ENCODE measurements at regions not wholly inside any gene's neighbourhood (a gene's known extent, or its start where the extent isn't known, plus 50 kb on each side); places are given as distances from the start of the nearest gene placed in this dataset.

GRCh38 chr2:140136861-140137260, 1356.7 kb upstream of the NXPH2 start:
- Histone ChIP-seq H3K4me3 (no peak overlapping the region), H3K9me3 (no peaks in the 10 kb centered on the region), H3K36me3 (ENCODE audit: insufficient read depth in 1 of 2, low read depth in 1 of 2) (no peaks in the 10 kb centered on the region), H3K27me3 (ENCODE audit: insufficient read depth in 3 of 3, low read length in 2 of 3) (no peaks in the 10 kb centered on the region), H3K27ac (no peak overlapping the region), H3K4me1 (no peaks in the 10 kb centered on the region)
- 77 to 89% (median 86%) methylated on average over 1 of the region's 1 CpG for WGBS, 3 donors
- TF ChIP-seq, protein P1, sequence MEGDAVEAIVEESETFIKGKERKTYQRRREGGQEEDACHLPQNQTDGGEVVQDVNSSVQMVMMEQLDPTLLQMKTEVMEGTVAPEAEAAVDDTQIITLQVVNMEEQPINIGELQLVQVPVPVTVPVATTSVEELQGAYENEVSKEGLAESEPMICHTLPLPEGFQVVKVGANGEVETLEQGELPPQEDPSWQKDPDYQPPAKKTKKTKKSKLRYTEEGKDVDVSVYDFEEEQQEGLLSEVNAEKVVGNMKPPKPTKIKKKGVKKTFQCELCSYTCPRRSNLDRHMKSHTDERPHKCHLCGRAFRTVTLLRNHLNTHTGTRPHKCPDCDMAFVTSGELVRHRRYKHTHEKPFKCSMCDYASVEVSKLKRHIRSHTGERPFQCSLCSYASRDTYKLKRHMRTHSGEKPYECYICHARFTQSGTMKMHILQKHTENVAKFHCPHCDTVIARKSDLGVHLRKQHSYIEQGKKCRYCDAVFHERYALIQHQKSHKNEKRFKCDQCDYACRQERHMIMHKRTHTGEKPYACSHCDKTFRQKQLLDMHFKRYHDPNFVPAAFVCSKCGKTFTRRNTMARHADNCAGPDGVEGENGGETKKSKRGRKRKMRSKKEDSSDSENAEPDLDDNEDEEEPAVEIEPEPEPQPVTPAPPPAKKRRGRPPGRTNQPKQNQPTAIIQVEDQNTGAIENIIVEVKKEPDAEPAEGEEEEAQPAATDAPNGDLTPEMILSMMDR (IDR thresholded peaks at IDR 0.05): no peak
- DNase-seq: no peak
- no peak for ATAC-seq
- intact Hi-C loops (cut with DNase I): no loop called here

GRCh38 chr2:140136366-140136765, 1356.2 kb upstream of the NXPH2 start:
- TF ChIP-seq, protein P1 (IDR thresholded peaks at IDR 0.05): no peak
- H3K9me3 ChIP-seq: no peaks in the 10 kb centered on the region
- no peak overlapping the region for H3K27ac ChIP-seq
- no peak for DNase-seq
- intact Hi-C loops (cut with DNase I): no loop called here
- H3K4me1 ChIP-seq: no peaks in the 10 kb centered on the region
- no peaks in the 10 kb centered on the region for H3K36me3 ChIP-seq (ENCODE audit: insufficient read depth in 1 of 2, low read depth in 1 of 2)
- no peaks in the 10 kb centered on the region for H3K27me3 ChIP-seq (ENCODE audit: insufficient read depth in 3 of 3, low read length in 2 of 3)
- H3K4me3 ChIP-seq: no peak overlapping the region
- no peak for ATAC-seq

DNA sequence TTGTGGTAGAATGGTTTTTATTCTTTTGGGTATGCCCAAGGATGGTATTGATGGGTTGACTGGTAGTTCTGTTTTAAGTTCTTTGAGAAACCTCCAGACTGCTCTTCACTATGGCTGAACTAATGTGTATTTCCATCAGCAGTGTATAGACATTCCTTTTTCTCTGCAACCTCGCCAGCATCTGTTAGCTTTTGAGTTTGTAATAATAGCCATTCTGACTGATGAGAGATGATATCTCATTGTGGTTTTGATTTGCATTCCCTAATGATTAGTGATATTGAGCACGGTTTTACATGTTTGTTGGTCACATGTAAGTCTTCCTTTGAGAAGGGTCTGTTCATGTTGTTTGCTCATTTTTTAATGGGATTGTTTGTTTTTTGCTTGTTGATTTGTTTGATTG, 1348.7 kb upstream of the NXPH2 start:
- H3K36me3 ChIP-seq (ENCODE audit: insufficient read depth in 1 of 2, low read depth in 1 of 2): no peaks in the 10 kb centered on the region
- no peak for DNase-seq
- H3K27me3 ChIP-seq (ENCODE audit: insufficient read depth in 3 of 3, low read length in 2 of 3): no peaks in the 10 kb centered on the region
- no peaks in the 10 kb centered on the region for H3K4me1 ChIP-seq
- WGBS, 3 donors: 77 to 85% (median 83%) methylated on average over 2 of the region's 2 CpGs
- H3K9me3 ChIP-seq: no peaks in the 10 kb centered on the region
- H3K27ac ChIP-seq: no peak overlapping the region
- TF ChIP-seq, protein P1 (IDR thresholded peaks at IDR 0.05): no peak
- no peak overlapping the region for H3K4me3 ChIP-seq
- intact Hi-C loops (cut with DNase I): no loop called here
- no peak for ATAC-seq

GRCh38 chr2:140122001-140122400, 1341.8 kb upstream of the NXPH2 start:
- Histone ChIP-seq H3K4me3 (no peak overlapping the region), H3K36me3 (ENCODE audit: insufficient read depth in 1 of 2, low read depth in 1 of 2) (no peaks in the 10 kb centered on the region), H3K9me3 (no peaks in the 10 kb centered on the region), H3K27ac (no peak overlapping the region), H3K4me1 (no peaks in the 10 kb centered on the region), H3K27me3 (ENCODE audit: insufficient read depth in 3 of 3, low read length in 2 of 3) (no peaks in the 10 kb centered on the region)
- intact Hi-C loops (cut with DNase I): no loop called here
- ATAC-seq (no peak), DNase-seq (no peak)
- TF ChIP-seq, protein P1 (IDR thresholded peaks at IDR 0.05): no peak
- 53 to 70% (median 67%) methylated on average over 5 of the region's 5 CpGs for WGBS, 3 donors

- Histone ChIP-seq H3K27ac (no peak overlapping the region), H3K27me3 (ENCODE audit: insufficient read depth in 3 of 3, low read length in 2 of 3) (no peaks in the 10 kb centered on the region), H3K4me3 (no peak overlapping the region), H3K36me3 (ENCODE audit: insufficient read depth in 1 of 2, low read depth in 1 of 2) (no peaks in the 10 kb centered on the region), H3K9me3 (no peaks in the 10 kb centered on the region), H3K4me1 (no peaks in the 10 kb centered on the region)
- ATAC-seq (no peak), DNase-seq (no peak)
- TF ChIP-seq, protein P1 (IDR thresholded peaks at IDR 0.05): no peak
- 60 to 76% (median 66%) methylated on average over 1 of the region's 1 CpG for whole genome bisulfite sequencing, 3 donors
- intact Hi-C loops (cut with DNase I): no loop called here
These were observed 1337.2 kb upstream of the NXPH2 start for GRCh38 chr2:140117386-140117785.

Measured in psoas muscle (tissue), 7 donors.